Fibroblast of lung (primary cell): ENCODE measurements at regions not wholly inside any gene's neighbourhood (a gene's known extent, or its start where the extent isn't known, plus 50 kb on each side); places are given as distances from the start of the nearest gene placed in this dataset.

Experiments used
- DNase-seq, 2 donors: peaks; one replicate each; pipeline versions ENCODE4 v3.0.0 to v3.0.0-alpha.2; 2010; ENCODE audit warnings: low read depth in 2 of 2
- H2AFZ ChIP-seq: 2 replicates; pipeline ENCODE4 v1.5.1; 2012; ENCODE audit warnings: low read length, control low read depth, inconsistent platforms
- H3K27ac ChIP-seq: 2 replicates; pipeline ENCODE4 v1.5.1; 2011; ENCODE audit warnings: low read length, control low read depth; ENCODE audit not compliant: insufficient read depth
- H3K27me3 ChIP-seq: 2 replicates; pipeline ENCODE4 v1.5.1; 2011; ENCODE audit warnings: mild to moderate bottlenecking, low read length; ENCODE audit not compliant: control insufficient read depth, insufficient read depth
- H3K36me3 ChIP-seq: 2 replicates; pipeline ENCODE4 v1.5.1; 2011; ENCODE audit warnings: low read length; ENCODE audit not compliant: control insufficient read depth, insufficient read depth
- H3K4me1 ChIP-seq: 2 replicates; pipeline ENCODE4 v1.5.1; 2011; ENCODE audit warnings: low read length; ENCODE audit not compliant: control insufficient read depth, insufficient read depth; ENCODE audit errors: extremely low read depth
- H3K4me2 ChIP-seq: 2 replicates; pipeline ENCODE4 v1.5.1; 2011; ENCODE audit warnings: low read length, control low read depth; ENCODE audit not compliant: insufficient read depth; ENCODE audit errors: extremely low read depth
- H3K4me3 ChIP-seq, 4 experiments: fragments of 200-600 bp in 1 of 4; sonication (generic) in 1 of 4; replicated peaks in 1 of 4; 2 replicates each; pipeline ENCODE4 v1.5.1; 2011 to 2016; ENCODE audit warnings: low read length in 4 of 4, low read depth in 3 of 4, mild to moderate bottlenecking in 3 of 4, control low read depth in 2 of 4, inconsistent platforms in 1 of 4, mixed read lengths in 1 of 4; ENCODE audit not compliant: insufficient read depth in 1 of 4; ENCODE audit errors: control extremely low read depth in 1 of 4
- H3K79me2 ChIP-seq: 2 replicates; pipeline ENCODE4 v1.5.1; 2012; ENCODE audit warnings: mild to moderate bottlenecking, low read length, inconsistent platforms; ENCODE audit not compliant: control insufficient read depth, insufficient read depth
- H3K9ac ChIP-seq: 2 replicates; pipeline ENCODE4 v1.5.1; 2011; ENCODE audit warnings: mild to moderate bottlenecking, low read length, control low read depth; ENCODE audit not compliant: insufficient read depth
- H3K9me3 ChIP-seq: 2 replicates; pipeline ENCODE4 v1.5.1; 2012; ENCODE audit warnings: low read depth, low read length; ENCODE audit not compliant: control insufficient read depth, insufficient read depth
- H4K20me1 ChIP-seq: 2 replicates; pipeline ENCODE4 v1.5.1; 2011; ENCODE audit warnings: low read length; ENCODE audit not compliant: control insufficient read depth, insufficient read depth; ENCODE audit errors: extremely low read depth
- CTCF ChIP-seq, 2 donors: IDR thresholded peaks in 1 of 2; conservative IDR thresholded peaks in 1 of 2; 1 replicate in 1 of 2; 2 replicates in 1 of 2; pipeline ENCODE4 v1.5.1; 2011 to 2012; ENCODE audit warnings: low read length in 2 of 2, control low read depth in 1 of 2, inconsistent platforms in 1 of 2, low read depth in 1 of 2, mild to moderate bottlenecking in 1 of 2
- EZH2 ChIP-seq: IDR thresholded peaks from 2 replicates; pipeline ENCODE4 v1.5.1; 2012; ENCODE audit warnings: low read length, control low read depth, mild to moderate bottlenecking; ENCODE audit errors: missing control alignments

DNA sequence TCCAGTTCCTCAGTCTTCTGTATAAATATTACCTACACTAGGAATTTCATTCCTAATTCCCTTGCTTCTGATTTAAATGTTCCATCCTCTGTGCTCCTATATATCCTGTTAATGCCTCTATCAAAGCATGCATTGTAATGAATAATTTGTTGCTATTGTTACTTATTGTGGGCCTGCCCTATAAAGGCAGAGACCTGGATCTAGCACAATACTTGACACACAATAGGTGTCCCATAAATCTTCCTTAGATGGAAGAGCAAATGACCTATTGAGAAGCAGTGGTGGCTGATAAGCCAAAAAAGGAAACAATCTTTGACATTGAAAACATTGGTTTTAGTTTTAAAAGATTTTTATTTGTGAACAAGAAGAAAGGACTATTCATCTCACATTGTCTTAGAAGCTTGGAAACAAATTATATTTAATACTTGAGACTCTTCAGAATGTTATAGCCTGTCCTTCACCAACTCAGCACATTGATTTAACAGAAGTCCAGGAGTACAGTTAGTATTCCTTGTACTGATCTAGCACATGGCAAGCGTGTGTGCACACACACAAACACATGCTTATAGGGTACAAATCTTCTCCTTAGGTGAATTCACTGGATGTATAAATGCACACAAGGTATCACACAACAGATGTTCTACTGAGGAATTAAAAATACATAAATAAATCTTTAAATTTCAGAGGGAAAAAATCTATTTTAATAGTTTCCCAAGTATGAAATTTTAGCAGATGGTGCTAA, 135.9 kb downstream of the DUSP6 start:
- Histone ChIP-seq H3K36me3 (no peaks in the 10 kb centered on the region), H3K9me3 (no peaks in the 10 kb centered on the region), H3K9ac (no peak overlapping the region), H4K20me1 (no peaks in the 10 kb centered on the region), H2AFZ (no peak overlapping the region), H3K27ac (no peak overlapping the region), H3K4me2 (no peak overlapping the region), H3K27me3 (no peaks in the 10 kb centered on the region), H3K79me2 (no peaks in the 10 kb centered on the region), H3K4me3 (no peak overlapping the region), H3K4me1 (peaks cover 2% of the 10 kb centered on the region)
- no peak for TF ChIP-seq CTCF (conservative IDR thresholded peaks at IDR 0.05 in 1 of 2, IDR thresholded peaks at IDR 0.05 in 1 of 2; ENCODE audit: low read depth in 1 of 2, low read length in 2 of 2)
- no peak for TF ChIP-seq EZH2
- no peak for DNase-seq

DNA sequence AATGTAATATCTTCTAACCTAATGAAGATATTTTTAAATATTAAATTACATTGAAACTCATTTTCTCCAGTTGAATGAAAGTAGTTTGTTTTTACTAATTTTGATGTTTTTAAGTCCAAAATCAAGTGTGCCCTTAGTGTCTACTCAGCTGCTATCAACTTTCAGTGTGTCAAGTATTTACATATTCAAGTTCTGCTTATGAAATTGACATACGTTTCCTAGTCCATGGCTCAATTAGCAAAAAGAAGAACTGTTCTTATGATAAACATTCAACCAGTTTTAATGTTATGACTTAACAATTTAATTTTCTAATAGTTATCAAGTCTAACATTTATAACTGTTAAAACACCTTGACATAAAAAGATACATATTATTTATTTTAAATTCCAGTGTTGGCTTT, 137.1 kb downstream of the DUSP6 start:
- H3K4me2 ChIP-seq, result no peak overlapping the region
- no peaks in the 10 kb centered on the region for H3K9me3 ChIP-seq
- H3K4me1 ChIP-seq, result peaks cover 2% of the 10 kb centered on the region
- no peaks in the 10 kb centered on the region for H3K27me3 ChIP-seq
- H3K4me3 ChIP-seq, result no peak overlapping the region
- no peak overlapping the region for H2AFZ ChIP-seq
- H3K27ac ChIP-seq, result no peak overlapping the region
- DNase-seq, result no peak
- TF ChIP-seq CTCF (conservative IDR thresholded peaks at IDR 0.05 in 1 of 2, IDR thresholded peaks at IDR 0.05 in 1 of 2; ENCODE audit: low read depth in 1 of 2, low read length in 2 of 2) (no peak), EZH2 (no peak)
- no peak overlapping the region for H3K9ac ChIP-seq
- no peaks in the 10 kb centered on the region for H4K20me1 ChIP-seq
- H3K36me3 ChIP-seq, result no peaks in the 10 kb centered on the region
- H3K79me2 ChIP-seq, result no peaks in the 10 kb centered on the region

DNA sequence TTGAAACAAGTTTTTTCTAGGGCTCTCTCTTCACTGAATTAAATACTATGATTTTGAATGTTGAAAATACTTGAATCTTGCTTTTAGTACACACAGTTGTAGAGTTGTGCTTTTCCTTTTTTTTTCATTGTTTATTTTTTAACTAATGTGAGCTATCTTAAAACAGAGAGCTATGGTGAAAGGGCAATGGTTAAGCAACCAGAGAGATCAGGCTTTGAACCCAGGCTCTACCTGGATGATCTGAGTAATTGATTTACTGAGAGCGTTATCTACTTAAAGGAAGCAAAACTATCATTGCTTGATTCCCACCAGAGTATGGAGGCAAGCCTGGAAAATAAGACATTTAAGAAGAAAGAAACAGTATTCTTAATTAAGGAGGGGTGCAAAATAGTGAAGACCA, 138.6 kb downstream of the DUSP6 start:
- H3K9ac ChIP-seq, result no peak overlapping the region
- no peak for DNase-seq
- TF ChIP-seq EZH2 (no peak), CTCF (conservative IDR thresholded peaks at IDR 0.05 in 1 of 2, IDR thresholded peaks at IDR 0.05 in 1 of 2; ENCODE audit: low read depth in 1 of 2, low read length in 2 of 2) (no peak)
- no peaks in the 10 kb centered on the region for H3K36me3 ChIP-seq
- H3K9me3 ChIP-seq, result no peaks in the 10 kb centered on the region
- no peaks in the 10 kb centered on the region for H4K20me1 ChIP-seq
- H3K4me2 ChIP-seq, result no peak overlapping the region
- H3K4me1 ChIP-seq, result peaks cover 2% of the 10 kb centered on the region
- H3K79me2 ChIP-seq, result no peaks in the 10 kb centered on the region
- H3K4me3 ChIP-seq, result no peak overlapping the region
- no peaks in the 10 kb centered on the region for H3K27me3 ChIP-seq
- no peak overlapping the region for H2AFZ ChIP-seq
- H3K27ac ChIP-seq, result no peak overlapping the region
